ENCODE measurements at regions not wholly inside any gene's neighbourhood (a gene's known extent, or its start where the extent isn't known, plus 50 kb on each side); places are given as distances from the start of the nearest gene placed in this dataset.
"Not testable (repeated sequence)": the region's sequence is repeated elsewhere in the genome, so short reads cannot be mapped to it uniquely, and the experiment has no call there.

DNA sequence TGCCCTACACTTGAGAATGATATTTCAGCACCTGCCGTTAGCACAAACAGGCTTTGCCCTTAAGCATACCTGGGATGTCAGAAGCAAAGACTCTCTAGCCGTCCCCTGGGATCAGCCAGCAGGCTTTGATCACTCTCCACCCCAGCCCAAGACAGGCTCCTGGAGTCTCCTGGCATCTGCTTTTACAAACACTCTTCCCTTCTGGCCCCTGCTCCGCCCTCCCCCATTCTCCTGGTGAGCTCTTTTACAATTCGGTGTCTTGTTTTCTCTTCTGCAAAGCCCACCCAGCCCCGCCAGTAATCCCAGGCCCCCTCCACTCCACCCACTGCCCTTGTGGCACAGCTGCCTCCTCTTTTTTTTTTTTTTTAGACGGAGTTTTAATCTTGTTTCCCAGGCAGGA lies 50.4 kb downstream of the KATNIP start:
- Histone ChIP-seq H3K4me1 (ENCODE audit: control insufficient read depth, insufficient read depth, low read length) (no peaks in the 10 kb centered on the region), H3K9ac (ENCODE audit: low read length in 2 of 2) (no peak overlapping the region), H3K9me3 (ENCODE audit: control insufficient read depth in 2 of 2, low read length in 2 of 2) (no peaks in the 10 kb centered on the region), H3K27me3 (ENCODE audit: control insufficient read depth in 1 of 2, insufficient read depth in 2 of 2, low read length in 2 of 2) (no peaks in the 10 kb centered on the region), H3K36me3 (ENCODE audit: control insufficient read depth in 2 of 2, insufficient read depth in 2 of 2, low read length in 2 of 2) (peaks cover 0 to 2% of the 10 kb centered on the region in 2 donors), H3K4me3 (ENCODE audit: low read length in 2 of 2) (no peak overlapping the region), H3K27ac (ENCODE audit: low read length) (no peak overlapping the region)

- Histone ChIP-seq H3K4me1 (ENCODE audit: control insufficient read depth, insufficient read depth, low read length) (no peaks in the 10 kb centered on the region), H3K27me3 (ENCODE audit: control insufficient read depth in 1 of 2, insufficient read depth in 2 of 2, low read length in 2 of 2) (no peaks in the 10 kb centered on the region), H3K36me3 (ENCODE audit: control insufficient read depth in 2 of 2, insufficient read depth in 2 of 2, low read length in 2 of 2) (peaks cover 0 to 2% of the 10 kb centered on the region in 2 donors), H3K9ac (ENCODE audit: low read length in 2 of 2) (no peak overlapping the region), H3K4me3 (ENCODE audit: low read length in 2 of 2) (no peak overlapping the region), H3K27ac (ENCODE audit: low read length) (no peak overlapping the region), H3K9me3 (ENCODE audit: control insufficient read depth in 2 of 2, low read length in 2 of 2) (no peaks in the 10 kb centered on the region)
Measured at GRCh38 chr16:27602103-27602502, 52.2 kb downstream of the KATNIP start.

DNA sequence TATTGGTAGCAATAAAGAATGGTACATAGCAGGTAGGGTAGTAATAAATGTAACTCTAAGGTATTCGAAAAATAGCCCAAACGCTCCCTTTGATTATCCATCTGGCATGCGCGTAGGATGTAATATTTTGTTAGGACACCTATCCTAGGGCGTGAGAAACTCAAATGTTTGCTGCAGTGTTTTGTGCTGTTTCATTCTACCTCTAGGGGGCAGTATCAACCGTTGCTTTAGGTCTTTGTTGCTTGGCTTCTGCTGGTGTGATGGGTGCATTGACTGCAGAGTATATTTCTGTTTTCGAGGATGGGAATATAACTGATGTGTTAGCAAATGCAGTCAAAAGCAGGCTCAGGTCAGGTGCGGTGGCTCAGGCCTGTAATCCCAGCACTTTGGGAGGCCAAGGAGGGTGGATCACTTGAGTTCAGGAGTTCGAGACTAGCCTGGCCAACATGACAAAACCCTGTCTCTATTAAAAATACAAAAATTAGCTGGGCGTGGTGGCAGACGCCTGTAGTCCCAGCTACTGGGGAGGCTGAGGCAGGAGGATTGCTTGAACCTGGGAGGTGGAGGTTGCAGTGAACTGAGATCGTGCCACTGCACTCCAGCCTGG lies 55.7 kb downstream of the KATNIP start:
- not testable (repeated sequence) for H3K36me3 ChIP-seq (ENCODE audit: control insufficient read depth in 2 of 2, insufficient read depth in 2 of 2, low read length in 2 of 2); H3K9ac ChIP-seq (ENCODE audit: low read length in 2 of 2); H3K27me3 ChIP-seq (ENCODE audit: control insufficient read depth in 1 of 2, insufficient read depth in 2 of 2, low read length in 2 of 2); H3K4me3 ChIP-seq (ENCODE audit: low read length in 2 of 2); H3K9me3 ChIP-seq (ENCODE audit: control insufficient read depth in 2 of 2, low read length in 2 of 2); H3K4me1 ChIP-seq (ENCODE audit: control insufficient read depth, insufficient read depth, low read length); H3K27ac ChIP-seq (ENCODE audit: low read length)

- H3K36me3 ChIP-seq (ENCODE audit: control insufficient read depth in 2 of 2, insufficient read depth in 2 of 2, low read length in 2 of 2) = no peaks in the 10 kb centered on the region
- no peak overlapping the region for H3K4me3 ChIP-seq (ENCODE audit: low read length in 2 of 2)
- no peak overlapping the region for H3K27ac ChIP-seq (ENCODE audit: low read length)
- H3K9ac ChIP-seq (ENCODE audit: low read length in 2 of 2) = no peak overlapping the region
- no peaks in the 10 kb centered on the region for H3K27me3 ChIP-seq (ENCODE audit: control insufficient read depth in 1 of 2, insufficient read depth in 2 of 2, low read length in 2 of 2)
- no peaks in the 10 kb centered on the region for H3K9me3 ChIP-seq (ENCODE audit: control insufficient read depth in 2 of 2, low read length in 2 of 2)
- H3K4me1 ChIP-seq (ENCODE audit: control insufficient read depth, insufficient read depth, low read length) = no peaks in the 10 kb centered on the region
Measured at GRCh38 chr16:27611340-27611739, 61.4 kb downstream of the KATNIP start.

DNA sequence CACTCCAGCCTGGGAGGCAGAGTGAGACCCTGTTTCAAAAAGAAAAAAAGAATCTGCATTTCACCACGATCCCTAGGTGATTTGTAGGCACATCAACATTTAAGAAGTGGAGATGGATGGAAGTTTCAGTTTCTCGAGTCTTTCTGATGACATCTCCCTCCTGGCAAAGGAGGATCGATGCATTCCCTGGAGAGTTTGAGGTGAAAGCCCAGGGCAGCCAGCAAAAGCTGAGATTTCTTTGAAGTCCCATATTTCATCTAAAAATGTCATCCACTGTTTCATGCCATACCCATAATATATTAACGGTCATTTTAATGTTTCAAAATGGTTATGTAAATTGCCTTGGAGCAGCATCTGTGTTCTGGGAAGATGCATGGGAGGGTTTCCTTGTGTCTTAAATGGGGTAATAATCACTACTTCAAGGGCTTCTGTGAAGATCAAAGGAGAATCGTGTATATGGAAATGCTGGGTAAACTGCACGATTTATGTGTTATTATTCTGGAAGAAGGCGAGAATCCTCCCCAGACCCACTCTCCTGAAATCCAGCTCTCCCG lies 63.4 kb downstream of the KATNIP start:
- H3K9me3 ChIP-seq (ENCODE audit: control insufficient read depth in 2 of 2, low read length in 2 of 2) = no peaks in the 10 kb centered on the region
- H3K27ac ChIP-seq (ENCODE audit: low read length) = no peak overlapping the region
- H3K27me3 ChIP-seq (ENCODE audit: control insufficient read depth in 1 of 2, insufficient read depth in 2 of 2, low read length in 2 of 2) = no peaks in the 10 kb centered on the region
- no peak overlapping the region for H3K4me3 ChIP-seq (ENCODE audit: low read length in 2 of 2)
- H3K4me1 ChIP-seq (ENCODE audit: control insufficient read depth, insufficient read depth, low read length) = no peaks in the 10 kb centered on the region
- H3K9ac ChIP-seq (ENCODE audit: low read length in 2 of 2) = no peak overlapping the region
- peaks cover 0 to 3% of the 10 kb centered on the region in 2 donors for H3K36me3 ChIP-seq (ENCODE audit: control insufficient read depth in 2 of 2, insufficient read depth in 2 of 2, low read length in 2 of 2)

DNA sequence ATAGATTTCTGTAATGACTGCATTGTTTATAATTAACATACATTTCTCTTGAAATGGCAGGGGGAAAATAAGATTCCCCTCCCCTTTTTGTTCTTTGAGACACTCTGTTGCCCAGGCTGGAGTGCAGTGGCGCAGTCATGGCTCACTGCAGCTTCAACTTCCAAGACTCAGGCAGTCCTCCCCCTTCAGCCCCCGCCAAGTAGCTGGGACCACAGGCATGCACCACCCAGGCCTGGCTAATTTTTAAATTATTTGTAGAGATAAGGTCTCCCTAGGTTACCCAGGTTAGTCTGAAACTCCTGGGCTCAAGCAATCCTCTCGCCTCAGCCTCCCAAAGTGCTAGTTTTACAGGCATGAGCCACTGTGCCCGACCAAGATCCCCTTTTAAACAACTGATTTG lies 67.7 kb downstream of the KATNIP start:
- peaks cover 2 to 4% of the 10 kb centered on the region in 2 donors for H3K36me3 ChIP-seq (ENCODE audit: control insufficient read depth in 2 of 2, insufficient read depth in 2 of 2, low read length in 2 of 2)
- H3K4me1 ChIP-seq (ENCODE audit: control insufficient read depth, insufficient read depth, low read length) = no peaks in the 10 kb centered on the region
- H3K9ac ChIP-seq (ENCODE audit: low read length in 2 of 2) = no peak overlapping the region
- H3K27ac ChIP-seq (ENCODE audit: low read length) = no peak overlapping the region
- H3K27me3 ChIP-seq (ENCODE audit: control insufficient read depth in 1 of 2, insufficient read depth in 2 of 2, low read length in 2 of 2) = no peaks in the 10 kb centered on the region
- H3K9me3 ChIP-seq (ENCODE audit: control insufficient read depth in 2 of 2, low read length in 2 of 2) = no peaks in the 10 kb centered on the region
- H3K4me3 ChIP-seq (ENCODE audit: low read length in 2 of 2) = no peak overlapping the region

- Histone ChIP-seq H3K9me3 (ENCODE audit: control insufficient read depth in 2 of 2, low read length in 2 of 2) (no peaks in the 10 kb centered on the region), H3K27ac (ENCODE audit: low read length) (no peak overlapping the region), H3K36me3 (ENCODE audit: control insufficient read depth in 2 of 2, insufficient read depth in 2 of 2, low read length in 2 of 2) (peaks cover 2 to 4% of the 10 kb centered on the region in 2 donors), H3K4me3 (ENCODE audit: low read length in 2 of 2) (no peak overlapping the region), H3K4me1 (ENCODE audit: control insufficient read depth, insufficient read depth, low read length) (no peaks in the 10 kb centered on the region), H3K27me3 (ENCODE audit: control insufficient read depth in 1 of 2, insufficient read depth in 2 of 2, low read length in 2 of 2) (no peaks in the 10 kb centered on the region), H3K9ac (ENCODE audit: low read length in 2 of 2) (no peak overlapping the region)
Measured at GRCh38 chr16:27618165-27618564, 68.2 kb downstream of the KATNIP start.

GRCh38 chr16:27618606-27619327 lies 68.8 kb downstream of the KATNIP start:
- Histone ChIP-seq H3K27ac (ENCODE audit: low read length) (no peak overlapping the region), H3K4me3 (ENCODE audit: low read length in 2 of 2) (no peak overlapping the region), H3K36me3 (ENCODE audit: control insufficient read depth in 2 of 2, insufficient read depth in 2 of 2, low read length in 2 of 2) (peaks cover 2 to 4% of the 10 kb centered on the region in 2 donors), H3K27me3 (ENCODE audit: control insufficient read depth in 1 of 2, insufficient read depth in 2 of 2, low read length in 2 of 2) (no peaks in the 10 kb centered on the region), H3K4me1 (ENCODE audit: control insufficient read depth, insufficient read depth, low read length) (no peaks in the 10 kb centered on the region), H3K9ac (ENCODE audit: low read length in 2 of 2) (no peak overlapping the region), H3K9me3 (ENCODE audit: control insufficient read depth in 2 of 2, low read length in 2 of 2) (no peaks in the 10 kb centered on the region)

GRCh38 chr16:27620541-27620940 lies 70.6 kb downstream of the KATNIP start:
- Histone ChIP-seq H3K9ac (ENCODE audit: low read length in 2 of 2) (no peak overlapping the region), H3K36me3 (ENCODE audit: control insufficient read depth in 2 of 2, insufficient read depth in 2 of 2, low read length in 2 of 2) (peaks cover 2 to 4% of the 10 kb centered on the region in 2 donors), H3K4me1 (ENCODE audit: control insufficient read depth, insufficient read depth, low read length) (peaks cover 7% of the 10 kb centered on the region), H3K4me3 (ENCODE audit: low read length in 2 of 2) (no peak overlapping the region), H3K27ac (ENCODE audit: low read length) (no peak overlapping the region), H3K27me3 (ENCODE audit: control insufficient read depth in 1 of 2, insufficient read depth in 2 of 2, low read length in 2 of 2) (no peaks in the 10 kb centered on the region), H3K9me3 (ENCODE audit: control insufficient read depth in 2 of 2, low read length in 2 of 2) (no peaks in the 10 kb centered on the region)

- H3K27ac ChIP-seq (ENCODE audit: low read length) = no peak overlapping the region
- no peaks in the 10 kb centered on the region for H3K36me3 ChIP-seq (ENCODE audit: control insufficient read depth in 2 of 2, insufficient read depth in 2 of 2, low read length in 2 of 2)
- peaks cover 9% of the 10 kb centered on the region for H3K4me1 ChIP-seq (ENCODE audit: control insufficient read depth, insufficient read depth, low read length)
- H3K27me3 ChIP-seq (ENCODE audit: control insufficient read depth in 1 of 2, insufficient read depth in 2 of 2, low read length in 2 of 2) = no peaks in the 10 kb centered on the region
- no peaks in the 10 kb centered on the region for H3K9me3 ChIP-seq (ENCODE audit: control insufficient read depth in 2 of 2, low read length in 2 of 2)
- no peak overlapping the region for H3K9ac ChIP-seq (ENCODE audit: low read length in 2 of 2)
- H3K4me3 ChIP-seq (ENCODE audit: low read length in 2 of 2) = no peak overlapping the region
Measured at GRCh38 chr16:27624154-27625049, 74.5 kb downstream of the KATNIP start.
